ENCODE measurements at regions not wholly inside any gene's neighbourhood (a gene's known extent, or its start where the extent isn't known, plus 50 kb on each side); places are given as distances from the start of the nearest gene placed in this dataset.

DNA sequence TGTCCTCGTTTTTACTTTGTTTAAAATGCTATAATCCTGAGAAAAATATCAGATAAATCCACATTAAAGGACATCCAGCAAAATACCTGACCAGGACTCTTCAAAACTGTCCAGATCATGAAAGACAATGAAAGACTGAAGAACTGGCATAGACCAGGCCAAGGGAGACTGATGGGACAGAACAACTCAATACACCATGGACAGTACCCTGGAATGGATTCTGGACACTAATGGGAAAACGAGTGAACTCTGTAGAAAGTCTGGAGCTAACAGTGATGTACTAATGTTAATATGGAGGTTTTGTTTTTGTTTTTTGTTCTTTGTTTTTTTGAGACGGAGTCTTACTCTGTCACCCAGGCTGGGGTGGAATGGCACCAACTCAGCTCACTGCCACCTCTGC is 461.4 kb downstream of the CD83 start:
- no peak overlapping the region for H3K4me3 ChIP-seq (replicated peaks in 1 of 4; ENCODE audit: control extremely low read depth in 1 of 4, insufficient read depth in 1 of 4, low read depth in 3 of 4, low read length in 4 of 4)
- H3K36me3 ChIP-seq (ENCODE audit: control insufficient read depth, insufficient read depth, low read length), result no peaks in the 10 kb centered on the region
- no peak overlapping the region for H3K4me2 ChIP-seq (ENCODE audit: extremely low read depth, insufficient read depth, low read length)
- no peak overlapping the region for H3K9ac ChIP-seq (ENCODE audit: insufficient read depth, low read length)
- H3K4me1 ChIP-seq (ENCODE audit: control insufficient read depth, extremely low read depth, insufficient read depth, low read length), result no peaks in the 10 kb centered on the region
- H3K79me2 ChIP-seq (ENCODE audit: control insufficient read depth, insufficient read depth, low read length), result no peaks in the 10 kb centered on the region
- H3K27ac ChIP-seq (ENCODE audit: insufficient read depth, low read length), result no peak overlapping the region
- H4K20me1 ChIP-seq (ENCODE audit: control insufficient read depth, extremely low read depth, insufficient read depth, low read length), result no peaks in the 10 kb centered on the region
- H2AFZ ChIP-seq (ENCODE audit: low read length), result no peak overlapping the region
- no peak for DNase-seq (ENCODE audit: low read depth in 2 of 2)
- H3K9me3 ChIP-seq (ENCODE audit: control insufficient read depth, insufficient read depth, low read depth, low read length), result no peaks in the 10 kb centered on the region
- H3K27me3 ChIP-seq (ENCODE audit: control insufficient read depth, insufficient read depth, low read length), result no peaks in the 10 kb centered on the region
- TF ChIP-seq CTCF (conservative IDR thresholded peaks at IDR 0.05 in 1 of 2, IDR thresholded peaks at IDR 0.05 in 1 of 2; ENCODE audit: low read depth in 1 of 2, low read length in 2 of 2) (no peak), EZH2 (IDR thresholded peaks at IDR 0.05; ENCODE audit: low read length, missing control alignments) (no peak)

GRCh38 chr6:14582749-14583148 is 465.2 kb downstream of the CD83 start:
- Histone ChIP-seq H3K4me3 (replicated peaks in 1 of 4; ENCODE audit: control extremely low read depth in 1 of 4, insufficient read depth in 1 of 4, low read depth in 3 of 4, low read length in 4 of 4) (no peak overlapping the region), H3K36me3 (ENCODE audit: control insufficient read depth, insufficient read depth, low read length) (no peaks in the 10 kb centered on the region), H3K27me3 (ENCODE audit: control insufficient read depth, insufficient read depth, low read length) (no peaks in the 10 kb centered on the region), H3K9me3 (ENCODE audit: control insufficient read depth, insufficient read depth, low read depth, low read length) (no peaks in the 10 kb centered on the region), H3K79me2 (ENCODE audit: control insufficient read depth, insufficient read depth, low read length) (no peaks in the 10 kb centered on the region), H3K9ac (ENCODE audit: insufficient read depth, low read length) (no peak overlapping the region), H3K4me1 (ENCODE audit: control insufficient read depth, extremely low read depth, insufficient read depth, low read length) (no peaks in the 10 kb centered on the region), H4K20me1 (ENCODE audit: control insufficient read depth, extremely low read depth, insufficient read depth, low read length) (no peaks in the 10 kb centered on the region), H3K4me2 (ENCODE audit: extremely low read depth, insufficient read depth, low read length) (no peak overlapping the region), H3K27ac (ENCODE audit: insufficient read depth, low read length) (no peak overlapping the region), H2AFZ (ENCODE audit: low read length) (no peak overlapping the region)
- no peak for DNase-seq (ENCODE audit: low read depth in 2 of 2)
- TF ChIP-seq CTCF (conservative IDR thresholded peaks at IDR 0.05 in 1 of 2, IDR thresholded peaks at IDR 0.05 in 1 of 2; ENCODE audit: low read depth in 1 of 2, low read length in 2 of 2) (no peak), EZH2 (IDR thresholded peaks at IDR 0.05; ENCODE audit: low read length, missing control alignments) (no peak)

- Histone ChIP-seq H3K79me2 (ENCODE audit: control insufficient read depth, insufficient read depth, low read length) (no peaks in the 10 kb centered on the region), H3K9ac (ENCODE audit: insufficient read depth, low read length) (no peak overlapping the region), H3K9me3 (ENCODE audit: control insufficient read depth, insufficient read depth, low read depth, low read length) (no peaks in the 10 kb centered on the region), H3K4me2 (ENCODE audit: extremely low read depth, insufficient read depth, low read length) (no peak overlapping the region), H4K20me1 (ENCODE audit: control insufficient read depth, extremely low read depth, insufficient read depth, low read length) (no peaks in the 10 kb centered on the region), H3K27ac (ENCODE audit: insufficient read depth, low read length) (no peak overlapping the region), H3K4me3 (replicated peaks in 1 of 4; ENCODE audit: control extremely low read depth in 1 of 4, insufficient read depth in 1 of 4, low read depth in 3 of 4, low read length in 4 of 4) (no peak overlapping the region), H3K4me1 (ENCODE audit: control insufficient read depth, extremely low read depth, insufficient read depth, low read length) (no peaks in the 10 kb centered on the region), H3K27me3 (ENCODE audit: control insufficient read depth, insufficient read depth, low read length) (no peaks in the 10 kb centered on the region), H3K36me3 (ENCODE audit: control insufficient read depth, insufficient read depth, low read length) (no peaks in the 10 kb centered on the region), H2AFZ (ENCODE audit: low read length) (no peak overlapping the region)
- no peak for DNase-seq (ENCODE audit: low read depth in 2 of 2)
- no peak for TF ChIP-seq CTCF (conservative IDR thresholded peaks at IDR 0.05 in 1 of 2, IDR thresholded peaks at IDR 0.05 in 1 of 2; ENCODE audit: low read depth in 1 of 2, low read length in 2 of 2)
- no peak for TF ChIP-seq EZH2 (IDR thresholded peaks at IDR 0.05; ENCODE audit: low read length, missing control alignments)
Measured at GRCh38 chr6:14583826-14584225, 466.3 kb downstream of the CD83 start.
